HFF-Myc (cell line): ENCODE measurements at regions not wholly inside any gene's neighbourhood (a gene's known extent, or its start where the extent isn't known, plus 50 kb on each side); places are given as distances from the start of the nearest gene placed in this dataset.

Source experiments
- DNase-seq: peaks from one replicate; pipeline ENCODE4 v3.0.0-alpha.2; 2011; ENCODE audit warnings: low read depth; ENCODE audit errors: extremely low read depth
- H3K4me3 ChIP-seq: replicated peaks from 2 replicates; pipeline ENCODE4 v1.5.1; 2011; ENCODE audit warnings: low read depth, mild to moderate bottlenecking, control low read depth, low read length
- CTCF ChIP-seq: IDR thresholded peaks from 2 replicates; pipeline ENCODE4 v1.5.1; 2012; ENCODE audit warnings: mild to moderate bottlenecking, low read depth, low read length, control low read depth; ENCODE audit errors: missing control alignments

DNA sequence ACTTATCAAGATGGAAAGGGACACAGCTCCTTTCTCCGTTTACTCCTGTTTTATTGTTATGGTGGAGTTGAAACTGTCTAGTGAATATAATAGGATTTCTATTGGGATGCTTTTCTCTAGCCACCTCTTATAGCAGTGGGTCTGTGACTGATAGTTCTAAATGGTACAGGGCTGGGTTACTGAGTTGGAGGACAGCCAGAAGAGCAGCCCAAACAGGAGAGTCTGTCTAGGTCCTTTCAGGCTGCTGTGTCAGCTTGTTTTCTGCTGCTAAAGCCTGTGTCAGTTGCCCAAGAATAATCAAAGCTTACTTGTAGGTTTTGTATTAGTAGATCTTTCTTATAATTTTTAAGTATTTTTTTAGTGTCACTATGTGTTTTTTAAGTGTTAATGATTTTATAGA lies 356.0 kb upstream of the SEMA6A start:
- no peak overlapping the region for H3K4me3 ChIP-seq
- TF ChIP-seq CTCF = no peak
- no peak for DNase-seq

GRCh38 chr5:116923344-116923743 lies 348.7 kb upstream of the SEMA6A start:
- no peak for TF ChIP-seq CTCF
- DNase-seq = no peak

GRCh38 chr5:116922532-116922931 lies 347.9 kb upstream of the SEMA6A start:
- TF ChIP-seq CTCF = no peak
- H3K4me3 ChIP-seq = no peak overlapping the region
- no peak for DNase-seq

More at GRCh38 chr5:116923344-116923743, 348.7 kb upstream of the SEMA6A start:
- no peak overlapping the region for H3K4me3 ChIP-seq

DNA sequence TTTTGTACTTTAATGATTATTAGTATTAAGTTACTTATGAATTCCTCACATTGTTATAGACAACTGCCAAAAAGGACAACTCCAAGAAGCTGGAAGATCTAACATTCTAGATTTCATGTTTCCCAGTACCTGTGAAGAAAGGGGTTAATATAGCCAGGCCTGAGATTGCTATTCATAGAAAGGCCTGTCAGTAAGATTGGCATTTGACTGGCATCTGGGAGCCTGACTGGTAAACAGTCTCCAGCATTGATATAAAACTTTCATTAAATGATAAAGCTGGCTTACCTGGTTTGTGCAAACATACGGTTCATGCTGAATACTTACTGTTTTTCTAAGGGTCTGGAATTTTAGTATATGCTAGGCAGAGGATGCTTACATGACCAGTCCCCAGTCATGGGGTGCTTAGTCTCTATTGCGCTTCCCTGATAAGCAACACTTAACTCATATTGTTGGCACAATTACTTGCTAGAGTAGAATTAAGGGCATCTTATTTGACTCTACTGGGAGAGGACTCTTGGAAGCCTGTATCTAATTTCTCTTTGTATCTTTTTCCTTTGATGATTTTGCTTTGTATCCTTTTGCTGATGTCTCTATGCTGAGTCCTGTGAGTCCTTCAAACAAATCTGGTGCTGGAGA lies 340.4 kb upstream of the SEMA6A start:
- TF ChIP-seq CTCF = no peak

DNA sequence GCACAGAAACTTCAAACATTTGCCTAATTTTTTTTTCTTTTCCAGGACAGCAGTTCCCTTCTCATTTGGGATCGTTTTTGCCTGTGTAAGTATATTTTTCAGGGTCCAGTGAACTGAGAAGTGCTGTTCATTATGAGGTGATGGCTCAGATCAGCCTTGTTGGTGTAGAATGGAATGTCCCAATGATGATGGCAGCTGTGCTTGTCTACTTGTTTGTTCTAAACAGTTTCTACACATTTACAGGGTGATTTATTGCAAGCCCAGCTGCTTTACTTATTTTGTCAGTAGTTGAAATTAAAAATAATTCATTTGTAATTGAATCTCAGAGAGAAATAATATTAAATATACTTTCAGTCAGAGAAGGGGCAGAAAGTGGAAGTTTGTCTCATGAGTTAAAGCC lies 337.6 kb upstream of the SEMA6A start:
- TF ChIP-seq CTCF = no peak
- DNase-seq = no peak
- H3K4me3 ChIP-seq = no peak overlapping the region

More for the DNA sequence above, 340.4 kb upstream of the SEMA6A start:
- DNase-seq = no peak
- H3K4me3 ChIP-seq = no peak overlapping the region

GRCh38 chr5:116911074-116911473 lies 336.5 kb upstream of the SEMA6A start:
- TF ChIP-seq CTCF = no peak
- DNase-seq = no peak
- H3K4me3 ChIP-seq = no peak overlapping the region

DNA sequence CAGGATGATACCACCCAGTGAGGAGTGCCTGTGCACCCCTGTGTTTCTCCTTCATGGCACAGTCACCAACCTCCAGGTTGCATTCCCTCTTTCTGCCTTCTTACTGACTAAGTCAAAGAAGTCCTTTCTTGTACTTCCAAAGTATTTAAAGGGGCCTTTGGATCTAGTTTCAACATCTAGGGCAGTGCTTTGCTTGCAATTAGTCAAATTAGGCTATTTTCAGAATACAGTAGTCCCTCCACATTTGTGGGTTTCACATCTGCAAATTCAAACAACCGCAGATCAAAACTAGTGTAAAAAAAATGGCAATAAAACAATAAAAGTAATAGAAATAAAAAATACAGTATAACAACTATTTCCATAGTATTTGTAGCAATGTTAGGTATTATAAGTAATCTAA lies 333.9 kb upstream of the SEMA6A start:
- H3K4me3 ChIP-seq = no peak overlapping the region
- no peak for TF ChIP-seq CTCF
- no peak for DNase-seq
